ENCODE measurements at regions not wholly inside any gene's neighbourhood (a gene's known extent, or its start where the extent isn't known, plus 50 kb on each side); places are given as distances from the start of the nearest gene placed in this dataset.

DNA sequence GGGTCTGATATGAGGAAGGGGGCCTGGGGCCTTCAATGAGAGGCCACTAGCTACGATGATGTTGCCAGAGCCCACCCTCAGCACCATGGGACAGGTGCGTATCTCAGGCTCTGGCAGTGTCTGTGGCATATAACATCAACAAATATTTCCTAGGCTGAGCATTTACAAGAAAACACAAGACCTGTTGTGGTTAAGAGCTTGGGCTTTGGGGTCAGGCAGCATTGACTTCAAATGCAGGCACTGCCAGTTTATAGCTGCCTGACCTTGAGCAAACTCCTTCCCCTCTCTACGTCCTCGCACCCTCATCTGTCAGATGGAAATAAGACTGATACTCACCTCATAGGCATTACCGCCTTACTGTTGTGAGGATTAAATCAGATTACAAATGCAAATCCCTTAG lies 156.0 kb downstream of the KATNAL1 start:
- H3K4me3 ChIP-seq (ENCODE audit: low read length): no peak overlapping the region
- DNase-seq (ENCODE audit: low read depth): no peak
- no peak for TF ChIP-seq CTCF (IDR thresholded peaks at IDR 0.05; ENCODE audit: insufficient read depth, low read depth, low read length, missing control alignments)

DNA sequence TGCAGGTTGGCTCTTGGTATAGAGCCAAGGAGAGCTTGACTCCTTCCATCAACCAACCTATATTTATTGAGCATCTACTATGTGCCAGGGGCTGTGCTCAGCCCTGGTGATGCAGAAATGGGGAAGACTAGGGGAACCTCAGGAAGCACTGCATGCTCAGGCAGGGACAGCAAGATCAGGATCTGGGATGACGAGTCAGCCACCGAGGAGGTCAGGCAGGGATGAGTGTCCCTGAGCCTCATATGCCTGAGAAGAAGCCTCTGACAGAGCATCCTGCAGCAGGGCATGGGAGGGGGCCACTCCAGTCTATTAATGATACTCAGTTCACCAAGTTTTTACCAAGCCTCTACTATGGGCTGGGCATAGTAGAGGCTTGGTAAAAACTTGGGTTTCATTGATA lies 158.1 kb downstream of the KATNAL1 start:
- no peak overlapping the region for H3K4me3 ChIP-seq (ENCODE audit: low read length)
- TF ChIP-seq CTCF (IDR thresholded peaks at IDR 0.05; ENCODE audit: insufficient read depth, low read depth, low read length, missing control alignments): no peak
- DNase-seq (ENCODE audit: low read depth): no peak

GRCh38 chr13:30148786-30149185 lies 158.6 kb downstream of the KATNAL1 start:
- H3K4me3 ChIP-seq (ENCODE audit: low read length): no peak overlapping the region
- no peak for TF ChIP-seq CTCF (IDR thresholded peaks at IDR 0.05; ENCODE audit: insufficient read depth, low read depth, low read length, missing control alignments)
- DNase-seq (ENCODE audit: low read depth): no peak

DNA sequence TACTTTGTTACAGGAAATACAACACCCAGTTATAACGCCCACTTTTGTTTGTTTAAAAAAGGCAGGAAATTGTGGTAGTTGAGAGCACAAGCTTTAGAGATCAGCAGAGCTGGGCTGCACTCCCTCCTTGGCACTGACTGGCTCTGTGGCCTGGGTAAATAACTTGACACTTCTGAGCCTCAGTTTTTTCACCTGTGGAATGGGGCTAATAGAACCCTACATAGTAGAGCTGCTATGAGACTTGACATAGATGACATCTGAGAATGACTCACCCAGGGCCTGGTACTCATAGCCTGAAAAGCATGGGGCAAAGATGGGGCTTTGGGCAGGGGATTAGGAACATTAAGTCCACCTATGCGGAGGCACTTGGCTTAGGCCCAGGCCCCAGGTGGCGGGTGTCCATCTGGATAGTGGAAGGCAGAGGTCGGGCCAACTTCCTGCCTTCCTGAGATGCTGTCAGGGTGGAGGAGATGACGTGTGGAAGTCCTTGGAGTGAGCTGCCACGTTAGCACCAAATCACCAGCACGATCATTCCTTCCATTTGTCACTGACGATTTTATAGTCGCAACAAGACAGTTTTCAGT lies 159.1 kb downstream of the KATNAL1 start:
- no peak overlapping the region for H3K4me3 ChIP-seq (ENCODE audit: low read length)
- no peak for DNase-seq (ENCODE audit: low read depth)
- no peak for TF ChIP-seq CTCF (IDR thresholded peaks at IDR 0.05; ENCODE audit: insufficient read depth, low read depth, low read length, missing control alignments)

DNA sequence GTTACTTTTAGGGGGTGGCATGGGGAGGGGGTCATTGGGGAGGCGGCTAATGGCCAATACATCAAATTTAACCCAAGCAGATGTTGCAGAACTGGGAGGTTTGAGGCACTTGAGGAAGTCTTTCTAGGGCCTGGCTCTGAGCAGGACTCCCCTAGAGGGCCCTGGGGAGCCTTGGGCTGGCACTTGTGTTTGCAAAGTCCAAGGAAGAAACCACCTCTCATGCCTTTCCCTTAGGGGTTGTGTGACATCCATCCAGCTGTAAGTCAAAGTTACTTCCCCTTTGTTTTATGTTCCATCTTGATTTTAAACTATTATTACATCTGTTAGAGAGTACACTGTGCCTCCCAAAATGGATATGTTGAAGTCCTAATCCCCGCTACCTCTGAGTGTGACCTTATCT lies 159.9 kb downstream of the KATNAL1 start:
- no peak for DNase-seq (ENCODE audit: low read depth)
- H3K4me3 ChIP-seq (ENCODE audit: low read length): no peak overlapping the region
- TF ChIP-seq CTCF (IDR thresholded peaks at IDR 0.05; ENCODE audit: insufficient read depth, low read depth, low read length, missing control alignments): no peak

GRCh38 chr13:30147015-30147414 lies 160.3 kb downstream of the KATNAL1 start:
- DNase-seq (ENCODE audit: low read depth): no peak
- H3K4me3 ChIP-seq (ENCODE audit: low read length): no peak overlapping the region
- TF ChIP-seq CTCF (IDR thresholded peaks at IDR 0.05; ENCODE audit: insufficient read depth, low read depth, low read length, missing control alignments): no peak

DNA sequence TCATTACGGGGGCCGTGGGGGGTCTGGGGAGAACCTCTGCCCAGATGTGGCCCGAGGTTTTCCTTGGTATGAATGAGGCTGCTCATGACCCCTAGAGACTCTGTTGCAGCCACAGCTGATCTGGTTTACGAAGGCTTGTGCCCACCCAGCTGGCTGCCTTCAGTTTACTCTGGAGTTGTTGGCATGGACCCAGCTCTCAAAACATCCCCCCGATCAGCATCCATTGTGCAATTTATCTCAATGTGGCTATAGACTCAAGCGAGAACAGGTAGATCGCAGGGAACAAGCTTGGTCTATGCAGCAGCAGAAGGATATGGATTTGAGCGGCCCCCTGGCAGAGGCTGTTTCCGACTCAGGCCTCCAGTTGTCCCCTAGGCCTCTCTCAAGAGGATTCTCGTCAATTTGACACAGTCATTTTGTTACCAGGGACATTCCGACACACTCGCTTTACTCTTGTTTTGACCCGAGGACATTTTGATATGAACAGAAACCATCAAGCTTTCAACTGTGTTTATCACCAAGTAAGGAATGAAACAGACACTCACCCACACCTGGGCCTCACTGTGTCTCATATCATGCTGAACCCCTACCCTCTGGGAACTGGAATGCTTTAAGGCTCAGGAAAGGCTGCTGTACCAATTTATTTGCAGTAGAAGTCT lies 161.5 kb downstream of the KATNAL1 start:
- no peak overlapping the region for H3K4me3 ChIP-seq (ENCODE audit: low read length)
- no peak for DNase-seq (ENCODE audit: low read depth)
- TF ChIP-seq CTCF (IDR thresholded peaks at IDR 0.05; ENCODE audit: insufficient read depth, low read depth, low read length, missing control alignments): no peak

All from epithelial cell of esophagus (primary cell).